ENCODE measurements at regions not wholly inside any gene's neighbourhood (a gene's known extent, or its start where the extent isn't known, plus 50 kb on each side); places are given as distances from the start of the nearest gene placed in this dataset.

GRCh38 chr1:87905651-87906050 lies 577.0 kb downstream of the LMO4 start:
- WGBS, 2 donors = 67 to 77% methylated on average over 4 of the region's 4 CpGs
- peaks cover 2 to 3% of the 10 kb centered on the region in 2 donors for H3K27me3 ChIP-seq (ENCODE audit: control insufficient read depth in 1 of 2, insufficient read depth in 2 of 2, low read length in 2 of 2)
- no peaks in the 10 kb centered on the region for H3K4me1 ChIP-seq (ENCODE audit: control insufficient read depth in 2 of 2, insufficient read depth in 2 of 2, low read length in 1 of 2)
- no peaks in the 10 kb centered on the region for H3K36me3 ChIP-seq (ENCODE audit: control insufficient read depth in 2 of 2, insufficient read depth in 2 of 2, low read length in 1 of 2)
- no peaks in the 10 kb centered on the region for H3K9me3 ChIP-seq (ENCODE audit: control insufficient read depth in 2 of 2, insufficient read depth in 1 of 2, low read depth in 1 of 2, low read length in 1 of 2)
- H3K27ac ChIP-seq (ENCODE audit: low read depth in 2 of 2, low read length in 1 of 2) = no peak overlapping the region
- no peak overlapping the region for H3K4me3 ChIP-seq (ENCODE audit: low read depth in 1 of 2, low read length in 2 of 2)

GRCh38 chr1:87906078-87906477 lies 577.4 kb downstream of the LMO4 start:
- Histone ChIP-seq H3K4me1 (ENCODE audit: control insufficient read depth in 2 of 2, insufficient read depth in 2 of 2, low read length in 1 of 2) (no peaks in the 10 kb centered on the region), H3K27ac (ENCODE audit: low read depth in 2 of 2, low read length in 1 of 2) (no peak overlapping the region), H3K36me3 (ENCODE audit: control insufficient read depth in 2 of 2, insufficient read depth in 2 of 2, low read length in 1 of 2) (no peaks in the 10 kb centered on the region), H3K27me3 (ENCODE audit: control insufficient read depth in 1 of 2, insufficient read depth in 2 of 2, low read length in 2 of 2) (peaks cover 2 to 3% of the 10 kb centered on the region in 2 donors), H3K9me3 (ENCODE audit: control insufficient read depth in 2 of 2, insufficient read depth in 1 of 2, low read depth in 1 of 2, low read length in 1 of 2) (no peaks in the 10 kb centered on the region), H3K4me3 (ENCODE audit: low read depth in 1 of 2, low read length in 2 of 2) (no peak overlapping the region)
- 94 to 95% methylated on average over 3 of the region's 3 CpGs for WGBS, 2 donors

GRCh38 chr1:87913361-87913760 lies 584.7 kb downstream of the LMO4 start:
- Histone ChIP-seq H3K36me3 (ENCODE audit: control insufficient read depth in 2 of 2, insufficient read depth in 2 of 2, low read length in 1 of 2) (no peaks in the 10 kb centered on the region), H3K9me3 (ENCODE audit: control insufficient read depth in 2 of 2, insufficient read depth in 1 of 2, low read depth in 1 of 2, low read length in 1 of 2) (no peaks in the 10 kb centered on the region), H3K4me3 (ENCODE audit: low read depth in 1 of 2, low read length in 2 of 2) (no peak overlapping the region), H3K27ac (ENCODE audit: low read depth in 2 of 2, low read length in 1 of 2) (no peak overlapping the region), H3K27me3 (ENCODE audit: control insufficient read depth in 1 of 2, insufficient read depth in 2 of 2, low read length in 2 of 2) (peaks cover 0 to 2% of the 10 kb centered on the region in 2 donors), H3K4me1 (ENCODE audit: control insufficient read depth in 2 of 2, insufficient read depth in 2 of 2, low read length in 1 of 2) (no peaks in the 10 kb centered on the region)
- 97 to 100% methylated on average over 1 of the region's 1 CpG for WGBS, 2 donors

GRCh38 chr1:87914396-87914795 lies 585.7 kb downstream of the LMO4 start:
- Histone ChIP-seq H3K36me3 (ENCODE audit: control insufficient read depth in 2 of 2, insufficient read depth in 2 of 2, low read length in 1 of 2) (no peaks in the 10 kb centered on the region), H3K27ac (ENCODE audit: low read depth in 2 of 2, low read length in 1 of 2) (no peak overlapping the region), H3K4me3 (ENCODE audit: low read depth in 1 of 2, low read length in 2 of 2) (no peak overlapping the region), H3K9me3 (ENCODE audit: control insufficient read depth in 2 of 2, insufficient read depth in 1 of 2, low read depth in 1 of 2, low read length in 1 of 2) (no peaks in the 10 kb centered on the region), H3K4me1 (ENCODE audit: control insufficient read depth in 2 of 2, insufficient read depth in 2 of 2, low read length in 1 of 2) (no peaks in the 10 kb centered on the region), H3K27me3 (ENCODE audit: control insufficient read depth in 1 of 2, insufficient read depth in 2 of 2, low read length in 2 of 2) (no peaks in the 10 kb centered on the region)

GRCh38 chr1:87915771-87916170 lies 587.1 kb downstream of the LMO4 start:
- 91 to 97% methylated on average over 2 of the region's 2 CpGs for WGBS, 2 donors
- H3K4me3 ChIP-seq (ENCODE audit: low read depth in 1 of 2, low read length in 2 of 2) = no peak overlapping the region

GRCh38 chr1:87916965-87917364 lies 588.3 kb downstream of the LMO4 start:
- Histone ChIP-seq H3K36me3 (ENCODE audit: control insufficient read depth in 2 of 2, insufficient read depth in 2 of 2, low read length in 1 of 2) (no peaks in the 10 kb centered on the region), H3K4me1 (ENCODE audit: control insufficient read depth in 2 of 2, insufficient read depth in 2 of 2, low read length in 1 of 2) (no peaks in the 10 kb centered on the region), H3K4me3 (ENCODE audit: low read depth in 1 of 2, low read length in 2 of 2) (no peak overlapping the region), H3K27me3 (ENCODE audit: control insufficient read depth in 1 of 2, insufficient read depth in 2 of 2, low read length in 2 of 2) (no peaks in the 10 kb centered on the region), H3K9me3 (ENCODE audit: control insufficient read depth in 2 of 2, insufficient read depth in 1 of 2, low read depth in 1 of 2, low read length in 1 of 2) (no peaks in the 10 kb centered on the region), H3K27ac (ENCODE audit: low read depth in 2 of 2, low read length in 1 of 2) (no peak overlapping the region)
- 87 to 93% methylated on average over 3 of the region's 3 CpGs for WGBS, 2 donors

More at GRCh38 chr1:87915771-87916170, 587.1 kb downstream of the LMO4 start:
- Histone ChIP-seq H3K27me3 (ENCODE audit: control insufficient read depth in 1 of 2, insufficient read depth in 2 of 2, low read length in 2 of 2) (no peaks in the 10 kb centered on the region), H3K9me3 (ENCODE audit: control insufficient read depth in 2 of 2, insufficient read depth in 1 of 2, low read depth in 1 of 2, low read length in 1 of 2) (no peaks in the 10 kb centered on the region), H3K36me3 (ENCODE audit: control insufficient read depth in 2 of 2, insufficient read depth in 2 of 2, low read length in 1 of 2) (no peaks in the 10 kb centered on the region), H3K4me1 (ENCODE audit: control insufficient read depth in 2 of 2, insufficient read depth in 2 of 2, low read length in 1 of 2) (no peaks in the 10 kb centered on the region), H3K27ac (ENCODE audit: low read depth in 2 of 2, low read length in 1 of 2) (no peak overlapping the region)

GRCh38 chr1:87918398-87918797 lies 589.7 kb downstream of the LMO4 start:
- no peak overlapping the region for H3K27ac ChIP-seq (ENCODE audit: low read depth in 2 of 2, low read length in 1 of 2)
- 52 to 61% methylated on average over 1 of the region's 1 CpG for whole genome bisulfite sequencing, 2 donors

GRCh38 chr1:87922885-87923284 lies 594.2 kb downstream of the LMO4 start:
- H3K27ac ChIP-seq (ENCODE audit: low read depth in 2 of 2, low read length in 1 of 2) = no peak overlapping the region
- WGBS, 2 donors = 72 to 91% methylated on average over 2 of the region's 2 CpGs
- no peaks in the 10 kb centered on the region for H3K27me3 ChIP-seq (ENCODE audit: control insufficient read depth in 1 of 2, insufficient read depth in 2 of 2, low read length in 2 of 2)
- no peaks in the 10 kb centered on the region for H3K4me1 ChIP-seq (ENCODE audit: control insufficient read depth in 2 of 2, insufficient read depth in 2 of 2, low read length in 1 of 2)
- H3K9me3 ChIP-seq (ENCODE audit: control insufficient read depth in 2 of 2, insufficient read depth in 1 of 2, low read depth in 1 of 2, low read length in 1 of 2) = no peaks in the 10 kb centered on the region
- H3K36me3 ChIP-seq (ENCODE audit: control insufficient read depth in 2 of 2, insufficient read depth in 2 of 2, low read length in 1 of 2) = no peaks in the 10 kb centered on the region
- H3K4me3 ChIP-seq (ENCODE audit: low read depth in 1 of 2, low read length in 2 of 2) = no peak overlapping the region

More at GRCh38 chr1:87918398-87918797, 589.7 kb downstream of the LMO4 start:
- Histone ChIP-seq H3K4me1 (ENCODE audit: control insufficient read depth in 2 of 2, insufficient read depth in 2 of 2, low read length in 1 of 2) (no peaks in the 10 kb centered on the region), H3K27me3 (ENCODE audit: control insufficient read depth in 1 of 2, insufficient read depth in 2 of 2, low read length in 2 of 2) (no peaks in the 10 kb centered on the region), H3K4me3 (ENCODE audit: low read depth in 1 of 2, low read length in 2 of 2) (no peak overlapping the region), H3K9me3 (ENCODE audit: control insufficient read depth in 2 of 2, insufficient read depth in 1 of 2, low read depth in 1 of 2, low read length in 1 of 2) (no peaks in the 10 kb centered on the region), H3K36me3 (ENCODE audit: control insufficient read depth in 2 of 2, insufficient read depth in 2 of 2, low read length in 1 of 2) (no peaks in the 10 kb centered on the region)

- Histone ChIP-seq H3K27ac (ENCODE audit: low read depth in 2 of 2, low read length in 1 of 2) (no peak overlapping the region), H3K27me3 (ENCODE audit: control insufficient read depth in 1 of 2, insufficient read depth in 2 of 2, low read length in 2 of 2) (no peaks in the 10 kb centered on the region), H3K4me3 (ENCODE audit: low read depth in 1 of 2, low read length in 2 of 2) (no peak overlapping the region), H3K4me1 (ENCODE audit: control insufficient read depth in 2 of 2, insufficient read depth in 2 of 2, low read length in 1 of 2) (no peaks in the 10 kb centered on the region), H3K36me3 (ENCODE audit: control insufficient read depth in 2 of 2, insufficient read depth in 2 of 2, low read length in 1 of 2) (no peaks in the 10 kb centered on the region), H3K9me3 (ENCODE audit: control insufficient read depth in 2 of 2, insufficient read depth in 1 of 2, low read depth in 1 of 2, low read length in 1 of 2) (no peaks in the 10 kb centered on the region)
- 93 to 94% methylated on average over 3 of the region's 3 CpGs for WGBS, 2 donors
These were observed 597.6 kb downstream of the LMO4 start for GRCh38 chr1:87926131-87926830.

- no peak overlapping the region for H3K27ac ChIP-seq (ENCODE audit: low read depth in 2 of 2, low read length in 1 of 2)
- H3K4me3 ChIP-seq (ENCODE audit: low read depth in 1 of 2, low read length in 2 of 2) = no peak overlapping the region
- 91 to 93% methylated on average over 1 of the region's 1 CpG for WGBS, 2 donors
- H3K9me3 ChIP-seq (ENCODE audit: control insufficient read depth in 2 of 2, insufficient read depth in 1 of 2, low read depth in 1 of 2, low read length in 1 of 2) = no peaks in the 10 kb centered on the region
- no peaks in the 10 kb centered on the region for H3K4me1 ChIP-seq (ENCODE audit: control insufficient read depth in 2 of 2, insufficient read depth in 2 of 2, low read length in 1 of 2)
- no peaks in the 10 kb centered on the region for H3K36me3 ChIP-seq (ENCODE audit: control insufficient read depth in 2 of 2, insufficient read depth in 2 of 2, low read length in 1 of 2)
- H3K27me3 ChIP-seq (ENCODE audit: control insufficient read depth in 1 of 2, insufficient read depth in 2 of 2, low read length in 2 of 2) = no peaks in the 10 kb centered on the region
These were observed 598.2 kb downstream of the LMO4 start for GRCh38 chr1:87926921-87927320.

All from esophagus (tissue), 2 donors.